Left lung (tissue), 4 donors: ENCODE measurements at regions not wholly inside any gene's neighbourhood (a gene's known extent, or its start where the extent isn't known, plus 50 kb on each side); places are given as distances from the start of the nearest gene placed in this dataset.

Source experiments
- ATAC-seq: fragments of 200-7000 bp; cut with Tn5 transposase; one replicate; pipeline ENCODE4 v1.9.1; 2020; ENCODE audit warnings: moderate library complexity
- DNase-seq, 4 donors: peaks; one replicate each; pipeline ENCODE4 v3.0.0-alpha.2; 2013 to 2020
- H3K27ac ChIP-seq, 2 donors: fragments of 200-600 bp; sonication (generic) in 1 of 2; one replicate each; pipeline versions ENCODE4 v1.5.0 to v1.8.0; 2020 to 2021
- H3K27me3 ChIP-seq, 2 donors: fragments of 200-600 bp; sonication (generic) in 1 of 2; one replicate each; pipeline versions ENCODE4 v1.5.0 to v1.8.0; 2020 to 2021
- H3K36me3 ChIP-seq, 2 donors: fragments of 200-600 bp; sonication (generic) in 1 of 2; one replicate each; pipeline versions ENCODE4 v1.5.0 to v1.8.0; 2020 to 2021
- H3K4me1 ChIP-seq, 2 donors: fragments of 200-600 bp; one replicate each; pipeline ENCODE4 v1.8.0; 2021
- H3K4me3 ChIP-seq, 2 donors: fragments of 200-600 bp; sonication (generic) in 1 of 2; one replicate each; pipeline versions ENCODE4 v1.5.0 to v1.8.0; 2020 to 2021; ENCODE audit warnings: mild to moderate bottlenecking in 1 of 2
- H3K9me3 ChIP-seq, 2 donors: fragments of 200-600 bp; sonication (generic) in 1 of 2; one replicate each; pipeline versions ENCODE4 v1.5.0 to v1.8.0; 2020 to 2021
- intact Hi-C, 2 donors: fragments of 100-400 bp; cut with DNase I; formaldehyde crosslinking; loops; one replicate each; pipeline versions ENCODE4 v1.11.2 to v1.14.2; 2022
- TF ChIP-seq, protein P1 (sequence below), 2 donors: fragments of 200-600 bp; sonication (generic) in 1 of 2; IDR thresholded peaks; one replicate each; pipeline versions ENCODE4 v1.5.0 to v1.8.0; 2021; ENCODE audit warnings: antibody characterized with exemption in 2 of 2
- donor health status: DM: no; HTN: yes; CAD: no.
- donor health status: DM: no; HTN: no; CAD: no.

- TF ChIP-seq, protein P1, sequence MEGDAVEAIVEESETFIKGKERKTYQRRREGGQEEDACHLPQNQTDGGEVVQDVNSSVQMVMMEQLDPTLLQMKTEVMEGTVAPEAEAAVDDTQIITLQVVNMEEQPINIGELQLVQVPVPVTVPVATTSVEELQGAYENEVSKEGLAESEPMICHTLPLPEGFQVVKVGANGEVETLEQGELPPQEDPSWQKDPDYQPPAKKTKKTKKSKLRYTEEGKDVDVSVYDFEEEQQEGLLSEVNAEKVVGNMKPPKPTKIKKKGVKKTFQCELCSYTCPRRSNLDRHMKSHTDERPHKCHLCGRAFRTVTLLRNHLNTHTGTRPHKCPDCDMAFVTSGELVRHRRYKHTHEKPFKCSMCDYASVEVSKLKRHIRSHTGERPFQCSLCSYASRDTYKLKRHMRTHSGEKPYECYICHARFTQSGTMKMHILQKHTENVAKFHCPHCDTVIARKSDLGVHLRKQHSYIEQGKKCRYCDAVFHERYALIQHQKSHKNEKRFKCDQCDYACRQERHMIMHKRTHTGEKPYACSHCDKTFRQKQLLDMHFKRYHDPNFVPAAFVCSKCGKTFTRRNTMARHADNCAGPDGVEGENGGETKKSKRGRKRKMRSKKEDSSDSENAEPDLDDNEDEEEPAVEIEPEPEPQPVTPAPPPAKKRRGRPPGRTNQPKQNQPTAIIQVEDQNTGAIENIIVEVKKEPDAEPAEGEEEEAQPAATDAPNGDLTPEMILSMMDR (IDR thresholded peaks at IDR 0.05): no peak
- Histone ChIP-seq H3K4me1 (no peaks in the 10 kb centered on the region), H3K27me3 (no peaks in the 10 kb centered on the region), H3K36me3 (no peaks in the 10 kb centered on the region), H3K9me3 (peaks cover 0 to 22% of the 10 kb centered on the region in 2 donors), H3K4me3 (no peak overlapping the region), H3K27ac (no peak overlapping the region)
- DNase-seq (no peak), ATAC-seq (no peak)
- intact Hi-C loops: no loop called here
Observed at GRCh38 chr15:23514484-23514883, 51.0 kb upstream of the MKRN3 start.

- Histone ChIP-seq H3K36me3 (no peaks in the 10 kb centered on the region), H3K27me3 (no peaks in the 10 kb centered on the region), H3K4me3 (no peak overlapping the region), H3K4me1 (no peaks in the 10 kb centered on the region), H3K27ac (no peak overlapping the region), H3K9me3 (peaks cover 0 to 32% of the 10 kb centered on the region in 2 donors)
- TF ChIP-seq, protein P1 (IDR thresholded peaks at IDR 0.05): no peak
- intact Hi-C loops: no loop called here
- no peak for DNase-seq
- no peak for ATAC-seq
Observed at GRCh38 chr15:23506762-23507161, 58.7 kb upstream of the MKRN3 start.

GRCh38 chr15:23503980-23504379 is 56.9 kb upstream of the GOLGA6L2 start:
- no peaks in the 10 kb centered on the region for H3K36me3 ChIP-seq
- peaks cover 0 to 5% of the 10 kb centered on the region in 2 donors for H3K9me3 ChIP-seq
- TF ChIP-seq, protein P1 (IDR thresholded peaks at IDR 0.05): no peak
- ATAC-seq (no peak), DNase-seq (no peak)
- H3K4me3 ChIP-seq: no peak overlapping the region
- no peaks in the 10 kb centered on the region for H3K4me1 ChIP-seq
- no peaks in the 10 kb centered on the region for H3K27me3 ChIP-seq
- intact Hi-C loops: no loop called here
- no peak overlapping the region for H3K27ac ChIP-seq

DNA sequence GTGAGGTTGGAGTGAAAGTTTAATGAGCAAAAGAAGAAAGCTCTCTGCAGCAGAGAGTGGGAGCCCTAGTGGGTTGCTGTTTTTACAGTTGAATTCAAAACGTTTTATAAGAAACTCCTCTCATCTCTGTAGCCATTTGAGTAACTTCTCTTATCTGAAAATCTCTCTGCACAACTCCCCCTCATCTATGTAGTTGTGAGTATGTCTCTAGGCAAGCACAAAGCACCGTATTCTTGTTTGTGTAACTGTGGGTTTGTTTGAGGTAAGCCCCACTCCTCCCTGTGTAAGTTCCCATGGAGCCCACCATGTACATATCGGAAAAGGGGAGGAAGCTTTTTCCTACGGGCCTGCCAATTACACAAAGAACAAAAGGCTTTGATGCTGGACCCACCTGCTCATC is 56.5 kb upstream of the GOLGA6L2 start:
- TF ChIP-seq, protein P1 (IDR thresholded peaks at IDR 0.05): no peak
- Histone ChIP-seq H3K4me3 (no peak overlapping the region), H3K9me3 (peaks cover 0 to under 1% of the 10 kb centered on the region in 2 donors), H3K4me1 (no peaks in the 10 kb centered on the region), H3K27me3 (no peaks in the 10 kb centered on the region), H3K27ac (no peak overlapping the region), H3K36me3 (no peaks in the 10 kb centered on the region)
- intact Hi-C loops: no loop called here
- ATAC-seq: no peak
- no peak for DNase-seq

DNA sequence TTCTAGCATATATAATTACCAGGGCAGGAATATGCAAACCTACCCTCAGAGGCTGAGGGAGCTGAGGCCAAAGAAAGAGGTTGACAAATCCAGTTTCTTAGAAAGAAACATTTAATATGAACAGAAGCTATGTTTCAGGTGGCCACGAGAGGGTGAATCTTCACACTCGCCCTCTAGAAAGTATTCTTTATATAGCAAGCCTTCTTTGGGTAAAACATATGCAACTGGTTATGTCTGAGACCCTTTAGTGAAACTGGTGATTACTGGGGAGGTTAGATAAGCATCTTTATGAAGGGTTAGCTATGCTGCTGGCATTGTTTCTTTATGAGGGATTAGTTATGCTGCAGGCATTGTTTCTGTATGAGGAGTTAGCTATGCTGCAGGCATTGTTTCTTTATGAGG is 50.7 kb upstream of the GOLGA6L2 start:
- intact Hi-C loops: no loop called here
- TF ChIP-seq, protein P1 (IDR thresholded peaks at IDR 0.05): peak in 1 of 2 donors; percentile 29
- H3K4me3 ChIP-seq: no peak overlapping the region
- H3K27ac ChIP-seq: no peak overlapping the region
- no peaks in the 10 kb centered on the region for H3K36me3 ChIP-seq
- DNase-seq (no peak), ATAC-seq (no peak)
- no peaks in the 10 kb centered on the region for H3K27me3 ChIP-seq
- H3K9me3 ChIP-seq: no peaks in the 10 kb centered on the region
- no peaks in the 10 kb centered on the region for H3K4me1 ChIP-seq
